GM23248 (cell line): ENCODE measurements at regions not wholly inside any gene's neighbourhood (a gene's known extent, or its start where the extent isn't known, plus 50 kb on each side); places are given as distances from the start of the nearest gene placed in this dataset.

ENCODE experiments used
- EZH2 ChIP-seq: fragments of 200-600 bp; sonication (generic); IDR thresholded peaks from 2 replicates; pipeline ENCODE4 v1.6.1; 2018; ENCODE audit warnings: antibody characterized with exemption, mild to moderate bottlenecking; ENCODE audit not compliant: insufficient read depth, poor library complexity, severe bottlenecking
- EZH2phosphoT487 ChIP-seq: fragments of 200-600 bp; sonication (generic); IDR thresholded peaks from 2 replicates; pipeline ENCODE4 v1.6.1; 2018; ENCODE audit warnings: antibody characterized with exemption, moderate library complexity, mild to moderate bottlenecking, low read depth; ENCODE audit not compliant: insufficient read depth

GRCh38 chr4:26108054-26108453 lies 194.0 kb downstream of the SMIM20 start:
- TF ChIP-seq EZH2phosphoT487 (no peak), EZH2 (no peak)
